HCT116 (cell line): ENCODE measurements at regions not wholly inside any gene's neighbourhood (a gene's known extent, or its start where the extent isn't known, plus 50 kb on each side); places are given as distances from the start of the nearest gene placed in this dataset.

Source experiments
- ATAC-seq: fragments of 200-7000 bp; cut with Tn5 transposase; 2 replicates; pipeline ENCODE4 v1.9.1; 2020; ENCODE audit warnings: mild to moderate bottlenecking, moderate library complexity
- BruUV-seq: library from RNA; stranded (reverse); fragments of 400-500 nt; replicated peaks from 2 replicates; lab custom pipeline; 2021; lab: Mats Ljungman, UMichigan
- CTCF ChIA-PET: fragments of 300-600 bp; sonication (Branson Sonifier 250); formaldehyde crosslinking; loops from one replicate; lab custom pipeline; 2021; ENCODE audit warnings: antibody characterized with exemption; lab: Charles Lee
- POLR2A ChIA-PET: fragments of 300-600, 350-600 bp; sonication (Branson Sonifier 250); formaldehyde crosslinking; loops from one replicate; lab custom pipeline; 2021; ENCODE audit warnings: antibody characterized with exemption; lab: Charles Lee
- RAD21 ChIA-PET, 2 experiments: fragments of 300-600 bp; sonication (Branson Sonifier 250); formaldehyde crosslinking; loops; one replicate each; lab custom pipeline; 2023; ENCODE audit warnings: low total read pairs in 2 of 2; ENCODE audit not compliant: uncharacterized antibody in 2 of 2, unreplicated experiment in 2 of 2, low non-redundant PET in 1 of 2; lab: Charles Lee
- DNase-seq: peaks from one replicate; pipeline ENCODE4 v3.0.0-alpha.2; 2010; ENCODE audit warnings: low read depth, low spot score
- H2AFZ ChIP-seq: fragments of 200-600 bp; shearing (Covaris generic), sonication (generic); 2 replicates; pipeline ENCODE4 v1.6.1; 2017; ENCODE audit warnings: low read depth, mixed run types, mixed read lengths, antibody characterized with exemption, low read length; ENCODE audit not compliant: poor library complexity, severe bottlenecking
- H3K27ac ChIP-seq: 2 replicates; pipeline ENCODE4 v1.5.1; 2012; ENCODE audit warnings: low read depth, low read length
- H3K27me3 ChIP-seq: fragments of 200-600 bp; sonication (generic); 2 replicates; pipeline ENCODE4 v1.6.1; 2016; ENCODE audit warnings: mixed run types, low read length, mixed read lengths; ENCODE audit not compliant: insufficient read depth
- H3K36me3 ChIP-seq, 2 experiments: fragments of 200-500 bp in 1 of 2; fragments of 200-600 bp in 1 of 2; sonication (Bioruptor generic) in 1 of 2; sonication (generic) in 1 of 2; 2 replicates each; pipeline versions ENCODE4 v1.5.1 to v1.6.1; 2014 to 2016; ENCODE audit warnings: low read length in 2 of 2, inconsistent platforms in 1 of 2, mixed read lengths in 1 of 2, mixed run types in 1 of 2; ENCODE audit not compliant: insufficient read depth in 2 of 2, control insufficient read depth in 1 of 2
- H3K4me1 ChIP-seq, 2 experiments: fragments of 200-600 bp in 1 of 2; sonication (generic) in 1 of 2; 2 replicates each; pipeline versions ENCODE4 v1.5.1 to v1.6.1; 2012 to 2017; ENCODE audit warnings: low read length in 2 of 2, inconsistent platforms in 1 of 2, mild to moderate bottlenecking in 1 of 2, mixed read lengths in 1 of 2, mixed run types in 1 of 2, moderate library complexity in 1 of 2; ENCODE audit not compliant: insufficient read depth in 2 of 2, control insufficient read depth in 1 of 2
- H3K4me2 ChIP-seq: fragments of 200-600 bp; sonication (generic); 2 replicates; pipeline ENCODE4 v1.6.1; 2017; ENCODE audit warnings: mixed run types, low read length, mixed read lengths
- H3K4me3 ChIP-seq, 2 experiments: fragments of 200-600 bp in 1 of 2; sonication (generic) in 1 of 2; replicated peaks in 1 of 2; 2 replicates each; pipeline ENCODE4 v1.5.1; 2011 to 2016; ENCODE audit warnings: low read length in 2 of 2, control low read depth in 1 of 2, low read depth in 1 of 2, mild to moderate bottlenecking in 1 of 2, mixed read lengths in 1 of 2, mixed run types in 1 of 2
- H3K79me2 ChIP-seq: fragments of 200-600 bp; sonication (generic); 2 replicates; pipeline ENCODE4 v1.6.1; 2017; ENCODE audit warnings: mild to moderate bottlenecking, mixed run types, low read length, moderate library complexity, mixed read lengths; ENCODE audit not compliant: insufficient read depth
- H3K9ac ChIP-seq: fragments of 200-600 bp; sonication (generic); 2 replicates; pipeline ENCODE4 v1.6.1; 2016; ENCODE audit warnings: low read length, mixed read lengths
- H3K9me2 ChIP-seq: fragments of 200-600 bp; sonication (generic), shearing (Covaris generic); 2 replicates; pipeline ENCODE4 v1.6.1; 2017; ENCODE audit warnings: mixed run types, mild to moderate bottlenecking, moderate library complexity; ENCODE audit not compliant: insufficient read depth
- H3K9me3 ChIP-seq, 2 experiments: fragments of 200-500 bp in 1 of 2; fragments of 200-600 bp in 1 of 2; sonication (Bioruptor generic) in 1 of 2; sonication (generic) in 1 of 2; 2 replicates each; pipeline ENCODE4 v1.6.1; 2014 to 2017; ENCODE audit warnings: low read length in 2 of 2, mixed read lengths in 2 of 2, inconsistent platforms in 1 of 2, low read depth in 1 of 2, mild to moderate bottlenecking in 1 of 2, mixed run types in 1 of 2, moderate library complexity in 1 of 2; ENCODE audit not compliant: control insufficient read depth in 1 of 2, insufficient read depth in 1 of 2
- H4K20me1 ChIP-seq: fragments of 200-600 bp; sonication (generic), shearing (Covaris generic); 2 replicates; pipeline ENCODE4 v1.6.1; 2017; ENCODE audit warnings: mixed run types, mild to moderate bottlenecking, moderate library complexity; ENCODE audit not compliant: insufficient read depth
- ATF3 ChIP-seq: IDR thresholded peaks from 2 replicates; pipeline ENCODE4 v1.6.1; 2012
- CBX3 ChIP-seq: IDR thresholded peaks from 2 replicates; pipeline ENCODE4 v1.6.1; 2012; ENCODE audit warnings: low read depth
- CEBPB ChIP-seq: IDR thresholded peaks from 2 replicates; pipeline ENCODE4 v1.6.1; 2012; ENCODE audit warnings: low read depth
- EGR1 ChIP-seq: IDR thresholded peaks from 2 replicates; pipeline ENCODE4 v1.6.1; 2012; ENCODE audit warnings: low read depth
- ELF1 ChIP-seq: IDR thresholded peaks from 2 replicates; pipeline ENCODE4 v1.6.1; 2012; ENCODE audit warnings: low read depth, borderline replicate concordance
- EZH2 ChIP-seq: fragments of 200-600 bp; sonication (generic); IDR thresholded peaks from 2 replicates; pipeline ENCODE4 v1.6.1; 2017; ENCODE audit warnings: antibody characterized with exemption, mixed run types
- EZH2phosphoT487 ChIP-seq: fragments of 200-600 bp; IDR thresholded peaks from 2 replicates; pipeline ENCODE4 v1.6.1; 2018; ENCODE audit warnings: antibody characterized with exemption, borderline replicate concordance
- JUND ChIP-seq: IDR thresholded peaks from 2 replicates; pipeline ENCODE4 v1.6.1; 2012
- MAX ChIP-seq: IDR thresholded peaks from 2 replicates; pipeline ENCODE4 v1.6.1; 2012
- POLR2AphosphoS5 ChIP-seq: IDR thresholded peaks from 2 replicates; pipeline ENCODE4 v1.6.1; 2011; ENCODE audit warnings: mild to moderate bottlenecking, low read depth, low read length, moderate library complexity
- RAD21 ChIP-seq: IDR thresholded peaks from 2 replicates; pipeline ENCODE4 v1.6.1; 2012; ENCODE audit warnings: low read depth, mild to moderate bottlenecking
- SP1 ChIP-seq: IDR thresholded peaks from 2 replicates; pipeline ENCODE4 v1.6.1; 2012; ENCODE audit warnings: low read depth
- SRF ChIP-seq: IDR thresholded peaks from 2 replicates; pipeline ENCODE4 v1.6.1; 2012; ENCODE audit warnings: low read depth
- TCF7L2 ChIP-seq: IDR thresholded peaks from 2 replicates; pipeline ENCODE4 v1.7.0; 2011; ENCODE audit warnings: borderline replicate concordance, inconsistent platforms; ENCODE audit not compliant: insufficient read depth, insufficient read length; ENCODE audit errors: extremely low read depth
- YY1 ChIP-seq: IDR thresholded peaks from 2 replicates; pipeline ENCODE4 v1.6.1; 2011; ENCODE audit warnings: low read length, low read depth, moderate library complexity, mild to moderate bottlenecking; ENCODE audit not compliant: insufficient replicate concordance; ENCODE audit errors: extremely low read depth
- ZNF274 ChIP-seq: fragments of 200-500 bp; sonication (Bioruptor generic); IDR thresholded peaks from 2 replicates; pipeline ENCODE4 v1.6.1; 2014; ENCODE audit warnings: mild to moderate bottlenecking, low read depth, low read length, inconsistent platforms
- intact Hi-C: fragments of 100-400 bp; cut with micrococcal nuclease; formaldehyde crosslinking; loops from 2 replicates; pipeline ENCODE4 v1.10.0; 2022
- TF ChIP-seq, protein P1 (sequence below): IDR thresholded peaks from 2 replicates; pipeline ENCODE4 v1.6.1; 2012; ENCODE audit warnings: low read depth

DNA sequence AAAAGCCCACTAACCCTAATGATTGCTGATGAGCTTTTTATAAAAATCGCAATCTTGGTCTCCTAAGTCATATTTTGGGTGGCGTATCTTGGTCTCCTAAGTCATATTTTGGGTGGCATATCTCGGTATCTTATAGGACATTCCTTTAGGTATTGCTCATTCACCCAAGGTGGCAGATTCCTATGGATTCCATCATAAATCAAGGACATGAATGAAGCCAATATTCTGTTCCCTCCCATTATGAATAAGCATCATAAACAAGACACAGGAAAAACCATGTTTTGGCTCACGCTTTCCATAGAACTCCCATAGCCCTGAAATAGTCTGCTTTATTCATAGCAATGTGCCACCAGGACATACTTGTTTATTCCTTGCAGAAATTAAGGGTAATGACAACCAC lies 95.0 kb upstream of the CD99 start (continued):
- TF ChIP-seq, protein P1, sequence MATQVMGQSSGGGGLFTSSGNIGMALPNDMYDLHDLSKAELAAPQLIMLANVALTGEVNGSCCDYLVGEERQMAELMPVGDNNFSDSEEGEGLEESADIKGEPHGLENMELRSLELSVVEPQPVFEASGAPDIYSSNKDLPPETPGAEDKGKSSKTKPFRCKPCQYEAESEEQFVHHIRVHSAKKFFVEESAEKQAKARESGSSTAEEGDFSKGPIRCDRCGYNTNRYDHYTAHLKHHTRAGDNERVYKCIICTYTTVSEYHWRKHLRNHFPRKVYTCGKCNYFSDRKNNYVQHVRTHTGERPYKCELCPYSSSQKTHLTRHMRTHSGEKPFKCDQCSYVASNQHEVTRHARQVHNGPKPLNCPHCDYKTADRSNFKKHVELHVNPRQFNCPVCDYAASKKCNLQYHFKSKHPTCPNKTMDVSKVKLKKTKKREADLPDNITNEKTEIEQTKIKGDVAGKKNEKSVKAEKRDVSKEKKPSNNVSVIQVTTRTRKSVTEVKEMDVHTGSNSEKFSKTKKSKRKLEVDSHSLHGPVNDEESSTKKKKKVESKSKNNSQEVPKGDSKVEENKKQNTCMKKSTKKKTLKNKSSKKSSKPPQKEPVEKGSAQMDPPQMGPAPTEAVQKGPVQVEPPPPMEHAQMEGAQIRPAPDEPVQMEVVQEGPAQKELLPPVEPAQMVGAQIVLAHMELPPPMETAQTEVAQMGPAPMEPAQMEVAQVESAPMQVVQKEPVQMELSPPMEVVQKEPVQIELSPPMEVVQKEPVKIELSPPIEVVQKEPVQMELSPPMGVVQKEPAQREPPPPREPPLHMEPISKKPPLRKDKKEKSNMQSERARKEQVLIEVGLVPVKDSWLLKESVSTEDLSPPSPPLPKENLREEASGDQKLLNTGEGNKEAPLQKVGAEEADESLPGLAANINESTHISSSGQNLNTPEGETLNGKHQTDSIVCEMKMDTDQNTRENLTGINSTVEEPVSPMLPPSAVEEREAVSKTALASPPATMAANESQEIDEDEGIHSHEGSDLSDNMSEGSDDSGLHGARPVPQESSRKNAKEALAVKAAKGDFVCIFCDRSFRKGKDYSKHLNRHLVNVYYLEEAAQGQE: no peak
- TF ChIP-seq TCF7L2 (no peak), EGR1 (no peak), JUND (no peak), RAD21 (no peak), ATF3 (no peak), POLR2AphosphoS5 (no peak), MAX (no peak)

GRCh38 chrX:2595258-2595657 lies 94.5 kb upstream of the DHRSX start:
- no TSS peak for BruUV-seq

More at GRCh38 chrX:2595258-2595657, 94.5 kb upstream of the DHRSX start:
- no peaks in the 10 kb centered on the region for H3K79me2 ChIP-seq
- H3K9ac ChIP-seq: no peak overlapping the region
- no peak overlapping the region for H2AFZ ChIP-seq
- RAD21 ChIA-PET: no interaction called here
- peaks cover 10 to 36% of the 10 kb centered on the region in 2 experiments; a peak in 3 of 4 replicates for H3K4me1 ChIP-seq
- no peaks in the 10 kb centered on the region for H3K9me3 ChIP-seq
- H3K4me3 ChIP-seq: no peak overlapping the region
- H3K27me3 ChIP-seq: no peaks in the 10 kb centered on the region
- TF ChIP-seq ZNF274 (no peak), JUND (no peak), SP1 (no peak), EGR1 (no peak), TCF7L2 (no peak), CBX3 (no peak), ELF1 (no peak), CEBPB (no peak), RAD21 (no peak), YY1 (no peak), POLR2AphosphoS5 (no peak), ATF3 (no peak), EZH2 (no peak), SRF (no peak), EZH2phosphoT487 (no peak), MAX (no peak)
- TF ChIP-seq, protein P1: no peak
- DNase-seq (no peak), ATAC-seq (no peak)
- H3K27ac ChIP-seq: no peak overlapping the region
- POLR2A ChIA-PET: no interaction called here
- CTCF ChIA-PET: no interaction called here
- H3K4me2 ChIP-seq: no peak overlapping the region
- intact Hi-C loops: loop anchor here (10.0 kb wide), 2 partner anchors 700 to 1140 kb away; partner anchors contain the start of gene ASMTL
- no peaks in the 10 kb centered on the region for H3K9me2 ChIP-seq
- no peaks in the 10 kb centered on the region for H4K20me1 ChIP-seq
- no peaks in the 10 kb centered on the region for H3K36me3 ChIP-seq
